ENCODE measurements at regions not wholly inside any gene's neighbourhood (a gene's known extent, or its start where the extent isn't known, plus 50 kb on each side); places are given as distances from the start of the nearest gene placed in this dataset.
A peak's percentile ranks its signal among the peaks of the same experiment; 100 is the strongest.
"Not testable (repeated sequence)": the region's sequence is repeated elsewhere in the genome, so short reads cannot be mapped to it uniquely, and the experiment has no call there.

DNA sequence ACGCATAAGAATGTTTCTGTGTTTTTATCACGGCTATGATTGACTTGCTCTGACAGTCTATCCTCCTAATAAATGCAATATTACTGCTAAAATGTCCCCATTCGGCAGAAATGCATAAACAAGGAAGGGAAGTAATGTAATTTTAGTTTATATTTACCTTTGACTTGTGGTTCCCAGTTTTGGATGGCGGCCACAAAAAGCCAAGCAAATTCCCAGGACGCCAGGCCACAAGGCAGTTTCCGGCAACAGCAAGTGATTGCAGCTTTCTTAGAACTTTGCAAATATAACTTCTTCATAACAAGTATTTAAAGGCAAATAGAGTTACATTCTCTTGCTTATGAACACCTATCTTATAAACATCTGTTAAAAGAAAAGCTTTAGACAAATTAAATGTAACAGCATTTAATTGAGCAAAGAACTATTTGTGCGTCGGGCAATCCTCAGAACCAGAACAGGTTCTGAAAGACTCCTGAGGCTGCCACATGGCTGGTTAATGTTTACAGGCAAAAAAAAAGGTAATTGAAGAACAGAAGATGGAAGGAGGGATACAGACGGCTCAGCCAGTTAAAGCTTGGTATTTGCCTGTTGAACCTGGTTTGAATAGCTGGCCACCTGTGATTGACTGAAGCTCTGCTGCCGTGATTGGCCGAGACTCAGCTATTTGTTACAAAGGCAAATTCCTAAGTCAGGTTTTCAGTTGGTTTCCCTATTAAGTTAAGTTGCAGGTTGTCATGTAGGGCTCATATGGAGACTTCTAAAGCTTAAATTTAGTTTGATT lies 80.8 kb downstream of the C21orf91 start:
- DNase-seq, result no peak

DNA sequence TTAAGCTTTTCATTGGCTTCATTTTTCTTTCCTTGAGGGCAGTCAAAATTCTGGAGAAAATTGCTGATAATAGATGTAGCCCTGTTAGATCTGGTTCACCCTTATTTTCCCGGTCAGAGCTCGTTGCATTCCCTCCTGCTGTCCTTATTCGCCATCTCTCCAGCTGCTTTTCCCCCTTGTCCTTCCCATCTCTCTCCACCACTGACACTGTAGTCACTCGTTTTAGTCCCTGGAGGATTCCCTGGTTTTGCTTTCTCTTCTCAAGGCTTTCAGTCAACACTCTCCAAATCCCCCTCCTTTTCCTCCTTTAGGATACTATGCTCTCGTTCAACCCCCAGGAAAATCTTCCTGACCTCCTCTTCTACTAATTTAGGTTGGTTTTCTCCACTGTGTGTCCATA lies 83.1 kb downstream of the C21orf91 start:
- DNase-seq, result no peak

DNA sequence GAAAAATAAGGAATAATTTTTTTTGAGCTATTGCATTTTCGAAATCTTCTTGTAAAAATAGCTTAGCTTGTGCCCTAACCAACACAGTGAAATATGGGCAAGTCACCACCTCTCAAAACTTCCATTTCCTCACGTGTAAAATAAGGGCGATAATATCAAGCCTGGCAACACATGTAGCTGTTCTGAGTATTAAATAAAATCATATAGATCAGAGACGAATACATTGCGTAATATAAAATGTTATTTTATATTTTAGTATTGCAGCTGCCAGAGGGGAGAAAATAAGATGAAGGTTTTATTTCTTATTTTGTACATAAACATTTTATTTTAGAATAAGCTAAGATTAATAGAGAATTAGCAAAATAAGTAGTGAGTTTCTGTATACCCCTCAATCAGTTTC lies 85.9 kb downstream of the C21orf91 start:
- no peak for DNase-seq

DNA sequence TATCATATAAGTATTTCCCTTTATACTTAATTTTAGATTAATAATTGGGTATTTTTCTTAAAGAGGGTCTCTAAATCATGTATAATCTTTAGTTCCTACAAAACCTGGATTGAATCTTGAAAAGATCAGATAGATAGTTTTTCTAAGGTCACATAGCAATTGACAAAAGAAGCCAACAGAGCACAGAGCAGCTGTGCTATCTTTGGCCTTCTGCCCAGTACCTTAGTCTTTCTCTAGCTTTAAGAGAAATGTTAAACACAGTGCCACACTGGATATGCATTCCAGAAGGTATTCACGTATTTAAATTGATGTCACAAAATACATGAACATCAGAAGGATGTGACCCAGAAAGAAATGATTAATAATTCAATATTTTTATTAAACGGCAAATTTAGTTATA lies 86.8 kb downstream of the C21orf91 start:
- DNase-seq, result no peak

DNA sequence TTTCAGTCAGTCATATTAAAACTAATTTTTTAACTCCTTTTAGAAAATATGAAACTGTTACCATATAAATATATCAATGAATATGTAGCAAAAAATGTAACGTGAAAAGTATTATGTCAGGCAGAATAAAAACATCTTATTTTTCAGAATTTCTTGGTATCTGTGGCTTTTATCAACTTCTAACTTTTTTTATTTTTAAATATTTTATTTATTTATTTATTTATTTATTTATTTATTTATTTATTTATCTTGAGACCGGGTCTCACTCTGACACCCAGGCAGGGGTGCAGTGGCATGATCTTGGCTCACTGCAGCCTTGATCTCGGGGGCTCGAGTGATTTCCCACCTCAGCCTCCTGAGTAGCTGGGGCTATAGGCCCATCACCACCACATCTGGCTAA lies 87.6 kb downstream of the C21orf91 start:
- no peak for DNase-seq

DNA sequence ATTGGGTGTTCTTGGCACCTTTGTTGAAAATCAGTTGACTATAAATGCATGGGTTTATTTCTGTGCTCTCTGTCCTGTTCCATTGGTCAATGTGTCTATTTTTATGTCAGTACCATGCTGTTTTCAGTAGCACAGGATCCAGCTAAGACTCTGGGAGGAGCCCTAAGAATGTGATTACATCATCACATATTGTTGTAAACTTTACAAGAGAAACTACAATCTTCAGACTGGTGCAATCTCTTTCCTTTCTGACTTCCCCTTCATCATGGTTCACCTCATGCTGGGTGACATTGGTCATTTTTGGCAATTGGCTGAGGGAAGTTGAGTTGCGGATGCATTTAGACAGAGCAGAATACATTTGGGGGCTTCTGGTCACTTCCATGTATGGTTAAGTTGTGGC lies 88.4 kb downstream of the C21orf91 start:
- peak; percentile 64 for DNase-seq

DNA sequence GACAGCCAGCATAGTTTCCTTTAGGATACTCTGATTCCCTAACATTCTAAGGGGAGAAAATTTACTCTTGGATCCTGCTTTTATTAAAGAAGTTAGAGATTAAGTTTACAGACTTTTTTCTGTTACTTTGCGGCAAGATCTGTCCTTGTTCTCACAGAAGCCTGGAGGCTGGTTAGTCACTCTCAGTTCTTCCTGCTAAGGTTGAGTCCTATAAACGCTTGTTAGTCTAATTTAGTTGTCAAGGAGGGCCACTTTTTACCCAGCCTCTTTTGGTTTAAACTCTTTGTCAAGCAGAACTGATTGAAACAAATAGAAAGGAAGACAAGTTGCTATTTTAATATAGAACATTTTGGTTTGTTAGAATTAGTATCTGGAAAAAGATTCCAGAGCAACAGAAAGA lies 89.7 kb downstream of the C21orf91 start:
- DNase-seq, result no peak

DNA sequence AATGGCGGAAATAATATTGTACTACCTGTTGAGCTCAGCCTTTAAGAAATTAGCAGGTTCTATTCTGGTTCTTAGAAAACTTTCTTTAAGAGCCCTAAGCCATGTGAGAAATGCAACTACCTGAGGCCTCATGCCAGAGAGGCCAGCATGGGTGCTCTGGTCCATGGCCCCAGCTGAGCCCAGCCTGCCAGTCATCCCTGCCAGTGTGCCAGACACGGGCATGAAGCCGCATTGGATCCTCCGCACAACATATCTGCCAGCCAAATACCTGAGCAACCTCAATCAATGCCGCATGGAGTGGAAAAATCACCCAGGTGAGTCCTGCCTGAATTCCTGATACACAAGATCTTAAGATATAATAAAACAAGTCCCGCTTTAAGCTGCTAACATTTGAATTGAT lies 91.8 kb downstream of the C21orf91 start:
- DNase-seq, result no peak

DNA sequence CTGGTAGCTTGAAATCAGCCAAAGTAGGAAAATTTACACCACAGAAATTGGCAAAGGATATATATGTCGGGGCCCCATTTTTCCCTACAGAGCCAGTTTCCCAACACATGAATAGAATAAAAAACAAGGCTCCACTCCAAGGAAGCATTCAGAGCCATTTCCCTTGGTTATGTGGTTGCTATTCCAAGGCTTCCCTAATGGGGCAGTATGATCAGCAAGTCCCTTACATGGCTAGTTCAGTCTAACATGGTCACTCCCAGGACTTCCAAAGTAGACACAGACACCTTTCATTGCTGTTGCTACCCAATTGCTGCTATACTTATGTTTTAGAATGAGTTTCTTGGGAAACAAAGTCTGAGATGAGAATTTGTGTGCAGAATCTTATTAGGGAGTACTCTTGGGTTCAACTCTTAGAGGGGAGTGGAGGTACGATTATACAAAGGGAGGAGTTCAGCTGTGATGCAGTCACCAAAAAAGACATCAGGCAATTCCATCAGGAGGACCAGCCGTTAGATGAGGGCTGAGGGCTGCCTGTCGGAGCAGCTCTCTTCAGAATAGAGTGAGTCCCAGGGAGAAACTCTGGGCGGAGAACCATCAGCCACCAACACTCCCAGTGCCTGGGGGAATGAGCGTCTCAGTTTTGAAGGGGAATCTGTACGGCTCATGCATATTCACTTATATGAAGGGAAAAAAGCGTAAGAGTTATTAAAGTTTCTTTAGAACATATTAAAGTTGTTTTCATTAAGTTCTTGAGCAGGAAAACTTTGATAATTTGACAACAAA lies 92.9 kb downstream of the C21orf91 start:
- no peak for DNase-seq

DNA sequence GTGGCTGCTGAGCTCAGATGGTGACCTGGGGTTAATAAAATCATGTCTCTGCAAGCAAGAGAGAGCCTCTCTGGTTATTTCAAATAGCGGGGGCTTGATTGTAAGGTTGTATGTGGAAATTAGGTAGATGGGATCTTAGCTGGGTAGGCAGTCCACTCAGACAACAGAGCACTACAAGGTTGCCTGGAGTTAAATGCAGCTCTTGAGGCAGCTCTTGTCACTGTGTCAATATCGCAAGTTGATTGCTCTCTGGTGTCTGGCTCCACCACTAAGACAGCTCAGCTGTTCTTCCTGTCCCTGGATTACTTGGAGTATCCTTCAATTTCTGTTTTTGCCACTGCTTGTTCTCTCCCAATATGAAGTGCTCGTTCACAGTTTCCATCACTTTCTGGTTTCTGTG lies 93.8 kb downstream of the C21orf91 start:
- no peak for DNase-seq

DNA sequence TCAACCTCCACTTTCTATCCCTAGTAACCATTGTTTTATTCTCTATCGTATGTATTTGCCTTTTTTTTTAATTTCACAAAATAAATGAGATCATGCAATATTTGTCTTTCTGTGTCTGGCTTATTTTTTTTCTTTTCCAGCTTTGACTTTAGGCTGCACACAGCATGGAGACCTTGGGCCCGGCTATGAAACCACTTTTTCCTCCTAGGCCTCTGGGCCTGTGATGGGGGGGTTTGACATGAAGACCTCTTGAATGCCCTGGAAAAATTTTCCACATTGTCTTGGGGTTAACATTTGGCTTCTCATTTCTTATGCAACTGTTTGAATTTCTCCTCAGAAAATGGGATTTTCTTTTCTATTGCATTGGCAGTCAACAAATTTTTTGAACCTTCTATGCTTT lies 100.2 kb upstream of the BTG3 start:
- DNase-seq, result no peak

DNA sequence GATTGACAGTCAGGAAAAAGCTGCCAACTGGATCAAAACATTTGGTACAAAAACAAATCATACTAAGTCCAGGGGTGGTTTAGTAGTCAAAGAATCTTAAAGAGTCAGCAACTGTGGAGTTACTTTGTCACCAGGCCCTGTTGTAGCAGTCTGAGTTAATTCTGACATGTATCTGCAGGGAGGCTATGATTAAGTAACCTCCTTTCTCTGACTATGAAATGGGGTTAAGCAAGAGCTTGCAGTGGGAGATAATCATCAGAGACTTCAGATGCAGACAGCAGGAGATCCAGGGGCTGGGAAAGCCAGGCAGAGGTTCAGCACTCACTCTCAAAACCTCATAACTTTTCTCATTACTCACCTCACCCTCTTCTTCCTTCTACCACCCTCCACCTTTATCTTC lies 99.2 kb upstream of the BTG3 start:
- DNase-seq, result peak; percentile 18

DNA sequence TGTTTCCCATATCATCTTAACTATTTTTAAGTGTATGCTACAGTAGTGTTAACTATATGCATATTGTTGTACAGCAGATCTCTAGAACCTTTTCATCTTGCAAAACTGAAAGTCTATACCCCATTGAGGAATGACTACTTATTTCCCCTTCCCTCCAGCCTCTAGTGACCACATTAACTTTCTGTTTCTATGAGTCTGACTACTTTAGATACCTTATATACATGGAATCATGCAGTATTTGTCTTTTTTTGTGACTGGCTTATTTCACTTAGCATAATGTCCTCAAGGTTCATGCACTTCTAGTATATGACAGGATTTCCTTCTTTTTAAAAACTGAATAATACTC lies 96.5 kb upstream of the BTG3 start:
- DNase-seq, result no peak

DNA sequence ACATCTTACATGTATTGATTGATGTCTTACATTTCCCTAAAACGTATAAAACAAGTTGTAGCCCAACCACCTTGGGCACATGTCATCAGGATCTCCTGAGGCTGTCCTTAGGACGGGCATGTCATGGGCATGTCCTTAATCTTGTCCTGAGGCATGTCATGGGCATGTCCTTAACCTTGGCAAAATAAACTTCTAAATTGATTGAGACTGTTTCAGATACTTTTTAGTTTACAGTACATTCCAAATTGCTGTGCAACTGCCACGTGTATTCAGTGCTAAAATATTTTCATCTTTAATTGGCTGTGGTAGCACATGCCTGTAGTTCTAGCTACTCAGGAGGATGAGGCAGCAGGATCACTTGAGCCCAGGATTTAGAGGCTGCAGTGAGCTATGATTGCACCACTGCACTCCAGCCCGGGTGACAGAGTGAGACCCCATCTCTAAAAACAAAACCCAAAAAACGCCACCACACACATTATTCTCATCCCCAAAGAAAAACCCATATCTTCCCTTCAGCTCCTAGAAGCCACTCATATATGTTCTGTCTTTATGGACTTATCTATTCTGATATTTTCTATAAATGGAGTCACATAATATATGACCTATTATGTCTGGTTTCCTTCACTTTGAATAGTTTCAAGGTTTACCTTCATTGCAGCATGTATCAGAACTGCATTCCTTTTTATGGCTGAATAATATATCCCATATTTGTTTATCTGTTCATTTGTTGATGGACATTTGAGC lies 96.0 kb upstream of the BTG3 start:
- no peak for DNase-seq

DNA sequence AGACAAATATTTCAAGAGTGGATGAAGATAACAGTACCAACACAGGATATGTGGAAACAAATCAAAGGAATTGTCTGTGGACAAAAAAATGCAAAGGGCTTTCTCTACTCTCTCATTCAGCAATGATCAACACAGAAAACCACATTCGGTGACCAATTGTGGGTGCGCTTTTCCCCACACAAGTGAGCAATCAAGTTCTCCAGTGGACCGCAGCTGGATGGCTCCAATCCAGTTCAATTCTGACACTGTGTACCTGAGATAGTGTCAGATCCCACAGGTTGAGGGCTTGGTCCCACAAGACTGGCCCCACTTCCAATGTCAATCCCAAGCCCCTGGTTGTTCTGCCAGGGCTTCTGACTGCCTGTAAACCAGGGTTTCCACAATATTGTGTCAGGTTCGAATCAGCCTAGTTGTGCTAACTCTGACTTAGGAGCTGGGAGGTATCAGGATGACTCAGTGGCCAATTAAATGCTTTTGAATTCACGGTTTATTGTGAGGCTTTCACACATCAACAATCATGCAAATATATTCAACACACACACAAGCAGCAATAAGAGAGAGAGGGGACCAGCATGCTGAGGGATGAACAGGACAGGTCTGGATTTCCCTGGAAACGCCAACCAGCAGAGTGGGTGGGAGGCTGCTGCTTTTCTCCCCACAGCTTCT lies 87.0 kb upstream of the BTG3 start:
- DNase-seq, result no peak

DNA sequence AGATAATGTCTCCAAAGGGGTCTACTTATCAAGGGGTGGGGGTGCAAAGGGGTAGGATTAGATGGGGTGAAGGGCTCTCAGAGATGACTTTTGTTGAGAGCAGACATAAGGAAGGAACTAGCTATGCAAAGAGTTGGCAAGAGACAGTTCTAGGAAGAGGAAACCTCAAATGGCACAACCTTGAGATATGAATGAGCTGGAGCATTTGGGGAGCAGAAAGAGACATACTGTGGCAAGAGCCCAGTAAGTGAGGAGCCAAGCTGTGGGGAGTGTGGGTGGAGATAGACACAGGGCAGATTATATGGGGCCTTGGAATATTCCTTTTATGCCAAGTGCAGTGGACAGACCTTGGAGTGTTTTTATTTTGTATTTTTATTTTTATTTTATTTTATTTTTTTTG lies 84.8 kb upstream of the BTG3 start:
- DNase-seq, result no peak

DNA sequence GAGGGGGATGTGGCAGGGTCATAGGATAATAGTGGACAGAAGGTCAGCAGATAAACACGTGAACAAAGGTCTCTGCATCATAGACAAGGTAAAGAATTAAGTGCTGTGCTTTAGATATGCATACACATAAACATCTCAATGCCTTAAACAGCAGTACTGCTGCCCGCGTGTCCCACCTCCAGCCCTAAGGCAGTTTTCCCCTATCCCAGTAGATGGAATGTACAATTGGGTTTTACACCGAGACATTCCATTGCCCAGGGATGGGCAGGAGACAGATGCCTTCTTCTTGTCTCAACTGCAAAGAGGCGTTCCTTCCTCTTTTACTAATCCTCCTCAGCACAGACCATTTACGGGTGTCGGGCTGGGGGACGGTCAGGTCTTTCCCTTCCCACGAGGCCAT lies 81.7 kb upstream of the BTG3 start:
- DNase-seq, result not testable (repeated sequence)

DNA sequence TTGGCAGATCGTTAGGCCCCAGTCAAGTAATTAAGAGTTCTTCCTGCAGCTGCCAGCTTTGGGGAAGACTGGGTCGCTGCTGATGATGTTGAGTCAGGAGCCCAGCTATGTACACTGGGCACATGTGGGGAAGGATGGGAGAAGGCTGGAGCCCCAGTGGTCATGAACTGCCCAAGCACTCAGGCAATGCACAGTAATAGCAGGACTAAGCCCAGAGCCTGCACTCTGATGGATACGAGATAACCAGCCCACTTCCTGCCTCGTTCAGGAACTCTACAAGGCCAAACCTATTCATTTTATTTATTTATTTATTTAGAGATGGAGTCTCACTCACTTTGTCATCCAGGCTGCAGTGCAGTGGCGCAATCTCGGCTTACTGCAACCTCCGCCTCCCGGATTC lies 81.1 kb upstream of the BTG3 start:
- no peak for DNase-seq

DNA sequence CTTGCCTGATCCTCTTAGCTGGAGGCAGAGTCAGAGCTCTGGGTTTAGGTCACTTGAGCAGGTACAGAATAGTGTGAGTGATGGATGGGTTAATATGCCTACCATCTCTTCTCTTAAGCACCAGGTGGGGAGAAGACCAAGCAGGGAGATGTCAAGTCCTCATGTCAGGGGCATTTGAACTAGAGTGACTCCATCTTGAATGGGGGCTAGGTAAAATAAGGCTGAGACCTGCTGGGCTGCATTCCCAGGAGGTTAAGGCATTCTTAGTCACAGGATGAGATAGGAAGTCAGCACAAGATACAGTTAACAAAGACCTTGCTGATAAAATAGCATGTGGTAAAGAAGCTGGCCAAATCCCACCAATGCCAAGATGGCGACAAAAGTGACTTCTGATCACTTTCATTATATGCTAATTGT lies 77.4 kb upstream of the BTG3 start:
- DNase-seq, result no peak

DNA sequence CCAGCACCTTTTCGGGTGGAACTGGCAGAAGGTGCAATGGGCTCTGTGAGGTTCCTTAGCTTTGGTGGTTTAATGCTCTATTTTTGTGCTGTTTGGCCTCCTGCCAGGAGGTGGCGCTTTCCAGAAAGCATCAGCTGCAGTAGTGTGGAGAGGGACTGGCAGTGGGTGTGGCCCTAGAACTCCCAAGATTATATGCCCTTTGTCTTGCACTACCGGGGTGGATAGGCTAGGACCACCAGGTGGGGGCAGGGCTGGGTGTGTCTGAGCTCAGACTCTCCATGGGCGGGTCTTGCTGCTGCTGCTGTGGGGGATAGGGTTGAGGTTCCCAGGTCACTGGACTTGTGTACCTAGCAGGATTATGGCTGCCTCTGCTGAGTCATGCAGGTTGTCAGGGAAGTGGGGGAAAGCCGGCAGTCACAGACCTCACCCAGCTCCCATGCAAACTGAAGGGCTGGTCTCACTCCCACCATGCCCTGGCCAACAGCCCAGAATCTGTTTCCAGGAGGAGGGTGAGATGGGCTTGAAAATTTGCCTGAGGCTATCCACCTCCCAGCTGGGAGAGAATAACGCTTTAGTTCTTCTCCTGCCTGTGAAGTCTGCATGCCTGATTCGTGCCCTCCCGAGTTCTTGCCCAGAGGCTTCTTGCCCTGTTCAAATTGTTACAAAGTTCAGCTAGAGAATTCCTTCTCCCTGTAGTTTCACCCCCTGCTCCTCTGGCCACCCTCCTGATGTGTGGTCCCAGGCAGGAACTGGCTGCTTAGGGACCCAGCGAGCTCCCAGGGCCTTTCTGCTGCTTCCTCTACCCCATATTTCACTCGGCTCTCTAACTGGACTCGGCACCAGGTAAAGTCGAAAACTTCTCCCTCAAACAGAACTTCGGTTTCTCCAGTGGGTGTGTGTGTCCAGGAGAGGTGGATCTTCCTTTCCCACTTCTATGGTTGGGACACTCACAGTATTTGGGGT lies 76.5 kb upstream of the BTG3 start:
- DNase-seq, result no peak

DNA sequence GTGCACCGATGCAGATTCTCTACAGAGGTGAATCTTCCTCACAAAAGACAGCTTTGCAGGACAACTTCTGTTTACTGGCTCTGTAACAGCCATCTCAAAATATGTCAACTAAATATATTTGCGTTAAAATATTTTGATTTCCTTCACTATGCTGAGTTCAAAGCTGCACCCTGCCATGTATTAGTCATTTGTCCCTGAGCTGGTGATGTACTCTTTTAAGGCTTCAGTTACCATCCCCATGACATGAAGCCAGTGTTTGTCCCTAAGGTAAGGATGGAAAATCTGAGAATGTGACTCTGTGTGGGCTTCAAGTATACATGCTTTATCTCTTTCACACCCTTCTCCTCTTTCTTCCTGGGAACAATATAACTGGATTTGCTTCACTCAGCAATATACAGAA lies 70.2 kb upstream of the BTG3 start:
- DNase-seq, result no peak

DNA sequence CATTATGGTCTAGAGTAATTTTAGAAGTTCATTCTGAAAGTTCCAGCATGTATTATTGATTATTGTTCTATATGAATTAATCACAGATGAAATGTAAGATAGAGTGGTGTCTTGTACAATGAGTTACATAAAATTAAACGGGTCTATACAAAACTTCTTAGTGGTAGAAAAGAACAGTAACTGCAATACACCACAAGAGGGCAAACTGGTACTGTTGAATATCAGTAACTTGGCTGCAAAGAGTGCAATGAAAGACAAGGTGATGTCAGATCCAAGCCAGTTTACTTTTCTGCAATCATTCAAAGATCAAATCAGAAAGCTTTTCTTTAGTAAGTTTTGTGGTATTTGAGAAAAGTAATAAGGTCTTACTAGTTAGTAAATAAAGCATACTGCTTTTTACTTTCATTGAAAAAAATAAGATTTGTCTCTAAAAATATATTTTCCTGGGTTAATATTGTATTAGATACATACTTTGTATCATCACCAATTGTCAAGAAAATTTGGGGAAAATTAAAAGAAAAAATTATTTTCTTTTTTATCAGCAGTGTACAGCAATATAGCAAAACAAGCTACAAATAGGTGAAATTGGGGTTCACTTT lies 66.4 kb upstream of the BTG3 start:
- no peak for DNase-seq

Data from SIG-M5 (cell line).